Endodermal cell (in vitro differentiated cells): ENCODE measurements at regions not wholly inside any gene's neighbourhood (a gene's known extent, or its start where the extent isn't known, plus 50 kb on each side); places are given as distances from the start of the nearest gene placed in this dataset.

Experiments used
- DNase-seq: peaks from one replicate; pipeline ENCODE4 v3.0.0-alpha.2; 2017
- H3K27ac ChIP-seq: 2 replicates; pipeline ENCODE4 v1.5.1; 2013; ENCODE audit warnings: mild to moderate bottlenecking, low read depth, low read length, moderate library complexity
- H3K27me3 ChIP-seq: 2 replicates; pipeline ENCODE4 v1.6.1; 2013; ENCODE audit warnings: mild to moderate bottlenecking, low read length, moderate library complexity; ENCODE audit not compliant: insufficient read depth, control insufficient read depth, poor library complexity, severe bottlenecking
- H3K36me3 ChIP-seq: 2 replicates; pipeline ENCODE4 v1.7.0; 2013; ENCODE audit warnings: mild to moderate bottlenecking, low read length, moderate library complexity; ENCODE audit not compliant: control insufficient read depth, insufficient read depth
- H3K4me1 ChIP-seq: one replicate; pipeline ENCODE4 v1.7.0; 2013; ENCODE audit warnings: low read length; ENCODE audit not compliant: control insufficient read depth, insufficient read depth
- H3K4me3 ChIP-seq: 2 replicates; pipeline ENCODE4 v1.5.1; 2013; ENCODE audit warnings: mild to moderate bottlenecking, low read length, moderate library complexity
- H3K9ac ChIP-seq: 2 replicates; pipeline ENCODE4 v1.6.1; 2013; ENCODE audit warnings: mild to moderate bottlenecking, low read length, moderate library complexity; ENCODE audit not compliant: poor library complexity, severe bottlenecking; ENCODE audit errors: extremely low read depth
- H3K9me3 ChIP-seq: 2 replicates; pipeline ENCODE4 v1.6.1; 2013; ENCODE audit warnings: mild to moderate bottlenecking, low read length, moderate library complexity; ENCODE audit not compliant: control insufficient read depth
- H3K27ac Mint-ChIP-seq: 2 replicates; pipeline ENCODE4 v1.8.0; 2020; ENCODE audit warnings: mixed read lengths
- H3K27me3 Mint-ChIP-seq: 2 replicates; pipeline ENCODE4 v1.8.0; 2021; ENCODE audit warnings: mild to moderate bottlenecking, mixed read lengths; ENCODE audit not compliant: insufficient read depth
- H3K36me3 Mint-ChIP-seq: 2 replicates; pipeline ENCODE4 v1.8.0; 2020; ENCODE audit warnings: low read depth, mixed read lengths
- H3K4me1 Mint-ChIP-seq: 2 replicates; pipeline ENCODE4 v1.8.0; 2020; ENCODE audit warnings: mixed read lengths
- H3K4me3 Mint-ChIP-seq: 2 replicates; pipeline ENCODE4 v1.8.0; 2020; ENCODE audit warnings: mild to moderate bottlenecking, moderate library complexity, mixed read lengths
- H3K9me3 Mint-ChIP-seq: 2 replicates; pipeline ENCODE4 v1.8.0; 2020; ENCODE audit warnings: mild to moderate bottlenecking, mixed read lengths
- CTCF ChIP-seq: fragments of 200-600 bp; sonication (generic); conservative IDR thresholded peaks from 2 replicates; pipeline ENCODE4 v1.5.0; 2021; ENCODE audit warnings: antibody characterized with exemption, mild to moderate bottlenecking
- WGBS, 2 experiments: methylation state at CpG; one replicate each; pipeline versions ENCODE4 v1.1.5 to v1.1.7; 2013; ENCODE audit warnings: missing lambda C conversion rate in 2 of 2, mixed read lengths in 1 of 2; ENCODE audit not compliant: insufficient coverage in 1 of 2, insufficient read length in 1 of 2; 5-methylcytosine and 5-hydroxymethylcytosine counted together

GRCh38 chr4:136505020-136505419 lies 1027.3 kb downstream of the PCDH18 start:
- no peaks in the 10 kb centered on the region for H3K9me3 Mint-ChIP-seq
- H3K27me3 ChIP-seq, result no peaks in the 10 kb centered on the region
- TF ChIP-seq CTCF, result no peak
- peaks cover 1% of the 10 kb centered on the region for H3K27me3 Mint-ChIP-seq
- no peak overlapping the region for H3K27ac ChIP-seq
- no peaks in the 10 kb centered on the region for H3K36me3 Mint-ChIP-seq
- no peaks in the 10 kb centered on the region for H3K36me3 ChIP-seq
- H3K9me3 ChIP-seq, result peaks cover 6% of the 10 kb centered on the region
- WGBS, 2 experiments, result 40 to 65% methylated on average over 1 of the region's 1 CpG
- peaks cover 3% of the 10 kb centered on the region for H3K4me1 ChIP-seq
- H3K4me1 Mint-ChIP-seq, result peaks cover 19% of the 10 kb centered on the region
- H3K9ac ChIP-seq, result no peak overlapping the region
- DNase-seq, result no peak
- no peak overlapping the region for H3K4me3 ChIP-seq
- H3K27ac Mint-ChIP-seq, result no peak overlapping the region
- H3K4me3 Mint-ChIP-seq, result no peak overlapping the region

- H3K9me3 ChIP-seq, result no peaks in the 10 kb centered on the region
- no peak overlapping the region for H3K4me3 ChIP-seq
- DNase-seq, result no peak
- no peak overlapping the region for H3K27ac ChIP-seq
- no peaks in the 10 kb centered on the region for H3K27me3 ChIP-seq
- TF ChIP-seq CTCF, result no peak
- Mint-ChIP-seq H3K9me3 (no peaks in the 10 kb centered on the region), H3K4me1 (no peaks in the 10 kb centered on the region), H3K36me3 (no peaks in the 10 kb centered on the region), H3K27ac (no peak overlapping the region), H3K27me3 (no peaks in the 10 kb centered on the region), H3K4me3 (no peak overlapping the region)
- no peaks in the 10 kb centered on the region for H3K36me3 ChIP-seq
- H3K9ac ChIP-seq, result no peak overlapping the region
- H3K4me1 ChIP-seq, result no peaks in the 10 kb centered on the region
Measured at GRCh38 chr4:136495851-136496250, 1036.4 kb downstream of the PCDH18 start.

GRCh38 chr4:136495076-136495475 lies 1037.2 kb downstream of the PCDH18 start:
- Histone ChIP-seq H3K4me3 (no peak overlapping the region), H3K27ac (no peak overlapping the region), H3K27me3 (no peaks in the 10 kb centered on the region), H3K9ac (no peak overlapping the region), H3K4me1 (no peaks in the 10 kb centered on the region), H3K36me3 (no peaks in the 10 kb centered on the region), H3K9me3 (no peaks in the 10 kb centered on the region)
- 84 to 93% methylated on average over 2 of the region's 3 CpGs for WGBS, 2 experiments
- no peak for DNase-seq
- Mint-ChIP-seq H3K4me3 (no peak overlapping the region), H3K4me1 (no peaks in the 10 kb centered on the region), H3K36me3 (no peaks in the 10 kb centered on the region), H3K9me3 (no peaks in the 10 kb centered on the region), H3K27ac (no peak overlapping the region), H3K27me3 (no peaks in the 10 kb centered on the region)
- no peak for TF ChIP-seq CTCF
